HepG2 (cell line): ENCODE measurements at regions not wholly inside any gene's neighbourhood (a gene's known extent, or its start where the extent isn't known, plus 50 kb on each side); places are given as distances from the start of the nearest gene placed in this dataset.

Experiments used
- ATAC-seq: fragments of 200-7000 bp; cut with Tn5 transposase; 3 replicates; pipeline ENCODE4 v1.9.1; 2020; ENCODE audit warnings: mild to moderate bottlenecking, moderate library complexity
- BruUV-seq: library from RNA; stranded (reverse); fragments of 400-500 nt; replicated peaks from 2 replicates; lab custom pipeline; 2021; lab: Mats Ljungman, UMichigan
- CTCF ChIA-PET: fragments of 300-600 bp; formaldehyde crosslinking; extraction: SDS; loops from one replicate; lab custom pipeline; 2021; ENCODE audit warnings: low total read pairs, inconsistent platforms, low intra/inter-chr PET ratio; lab: Yijun Ruan, JAX
- POLR2A ChIA-PET: fragments of 350-600 bp; sonication (Branson Sonifier 250); formaldehyde crosslinking; loops from one replicate; lab custom pipeline; 2020; ENCODE audit warnings: antibody characterized with exemption, inconsistent platforms; lab: Yijun Ruan, JAX
- DNase-seq: peaks from one replicate; pipeline ENCODE4 v3.0.0-alpha.2; 2015; ENCODE audit warnings: low spot score
- FAIRE-seq: peaks from 3 replicates; lab custom pipeline; 2011; peaks lifted over from hg19 to GRCh38; lab: Jason Lieb, UNC
- H2AFZ ChIP-seq: one replicate; pipeline ENCODE4 v1.6.1; 2011; ENCODE audit warnings: low read length, inconsistent platforms
- H3K27ac ChIP-seq: fragments of 300-600 bp; 3 replicates; pipeline ENCODE4 v1.8.0; 2011; ENCODE audit warnings: mixed run types, mild to moderate bottlenecking, mixed read lengths, low read length, inconsistent platforms; ENCODE audit not compliant: insufficient read depth; ENCODE audit errors: extremely low read length
- H3K27me3 ChIP-seq, 2 experiments: fragments of 200-600 bp in 1 of 2; 2 replicates in 1 of 2; 3 replicates in 1 of 2; pipeline versions ENCODE4 v1.6.0 to v1.8.0; 2011; ENCODE audit warnings: low read length in 2 of 2, mild to moderate bottlenecking in 2 of 2, moderate library complexity in 2 of 2, inconsistent platforms in 1 of 2; ENCODE audit not compliant: insufficient read depth in 2 of 2, control insufficient read depth in 1 of 2
- H3K36me3 ChIP-seq, 2 experiments: fragments of 200-600 bp in 1 of 2; replicated peaks in 1 of 2; 2 replicates in 1 of 2; 3 replicates in 1 of 2; pipeline versions ENCODE4 v1.5.1 to v1.8.0; 2011; ENCODE audit warnings: low read length in 2 of 2, inconsistent platforms in 1 of 2; ENCODE audit not compliant: insufficient read depth in 2 of 2, control insufficient read depth in 1 of 2
- H3K4me1 ChIP-seq: 2 replicates; pipeline ENCODE4 v1.5.1; 2012; ENCODE audit warnings: low read length, inconsistent platforms; ENCODE audit not compliant: insufficient read depth
- H3K4me2 ChIP-seq: 2 replicates; pipeline ENCODE4 v1.6.0; 2011; ENCODE audit warnings: low read depth, low read length, inconsistent platforms
- H3K4me3 ChIP-seq, 3 experiments: fragments of 200-600 bp in 1 of 3; sonication (generic), shearing (Covaris generic) in 1 of 3; replicated peaks in 1 of 3; 2 replicates each; pipeline ENCODE4 v1.5.1; 2011 to 2016; ENCODE audit warnings: low read length in 3 of 3, inconsistent platforms in 2 of 3, low read depth in 2 of 3, mild to moderate bottlenecking in 2 of 3, control low read depth in 1 of 3, mixed read lengths in 1 of 3; ENCODE audit not compliant: insufficient read depth in 1 of 3
- H3K79me2 ChIP-seq: one replicate; pipeline ENCODE4 v1.6.1; 2011; ENCODE audit warnings: low read length, inconsistent platforms; ENCODE audit not compliant: insufficient read depth
- H3K9ac ChIP-seq: 2 replicates; pipeline ENCODE4 v1.6.0; 2011; ENCODE audit warnings: mild to moderate bottlenecking, low read depth, low read length, inconsistent platforms; ENCODE audit not compliant: insufficient read depth
- H3K9me3 ChIP-seq: 2 replicates; pipeline ENCODE4 v1.5.1; 2012; ENCODE audit warnings: mild to moderate bottlenecking, low read length
- H4K20me1 ChIP-seq: 2 replicates; pipeline ENCODE4 v1.6.0; 2011; ENCODE audit warnings: inconsistent platforms, mild to moderate bottlenecking, low read length, moderate library complexity; ENCODE audit not compliant: insufficient read depth
- ATF4 ChIP-seq, 2 experiments: fragments of 450-650 bp in 1 of 2; sonication (generic) in 1 of 2; formaldehyde crosslinking; IDR thresholded peaks; 2 replicates each; pipeline versions ENCODE4 v1.5.0 to v1.8.0; 2020 to 2022; ENCODE audit warnings: mild to moderate bottlenecking in 1 of 2, missing genetic modification reagents in 1 of 2
- ELF1 ChIP-seq: sonication (generic); formaldehyde crosslinking; IDR thresholded peaks from 2 replicates; pipeline ENCODE4 v1.4.0; 2020; ENCODE audit warnings: missing genetic modification reagents
- ELF3 ChIP-seq: IDR thresholded peaks from 2 replicates; pipeline ENCODE4 v1.6.1; 2016; ENCODE audit warnings: missing genetic modification reagents, missing compliant biosample characterization
- KMT2A ChIP-seq: sonication (generic); formaldehyde crosslinking; IDR thresholded peaks from 2 replicates; pipeline ENCODE4 v1.4.0; 2020; ENCODE audit warnings: missing genetic modification reagents
- LCORL ChIP-seq, 2 experiments: fragments of 450-650 bp in 1 of 2; sonication (generic) in 1 of 2; formaldehyde crosslinking in 1 of 2; IDR thresholded peaks; 2 replicates each; pipeline versions ENCODE4 v1.5.0 to v1.6.1; 2017 to 2020; ENCODE audit warnings: antibody characterized with exemption in 1 of 2, missing genetic modification reagents in 1 of 2
- NFE2L1 ChIP-seq: sonication (generic); formaldehyde crosslinking; IDR thresholded peaks from 2 replicates; pipeline ENCODE4 v1.4.0; 2020; ENCODE audit warnings: missing genetic modification reagents, mild to moderate bottlenecking, borderline replicate concordance
- PRPF4 ChIP-seq: fragments of 200-400 bp; formaldehyde crosslinking; IDR thresholded peaks from 2 replicates; pipeline ENCODE4 v1.6.1; 2016; ENCODE audit warnings: low read length, low read depth; ENCODE audit not compliant: poor library complexity, severe bottlenecking
- SCMH1 ChIP-seq: sonication (generic); formaldehyde crosslinking; IDR thresholded peaks from 2 replicates; pipeline ENCODE4 v1.9.0; 2021; ENCODE audit warnings: missing genetic modification reagents, mild to moderate bottlenecking, borderline replicate concordance
- STAT6 ChIP-seq: sonication (generic); formaldehyde crosslinking; IDR thresholded peaks from 2 replicates; pipeline ENCODE4 v1.4.0; 2020; ENCODE audit warnings: missing genetic modification reagents, mild to moderate bottlenecking, borderline replicate concordance
- ZNF292 ChIP-seq: sonication (generic); formaldehyde crosslinking; IDR thresholded peaks from 2 replicates; pipeline ENCODE4 v1.8.1; 2022; ENCODE audit warnings: mild to moderate bottlenecking, low read depth, missing genetic modification reagents, borderline replicate concordance
- ZNF329 ChIP-seq: sonication (generic); formaldehyde crosslinking; IDR thresholded peaks from 2 replicates; pipeline ENCODE4 v1.9.0; 2021; ENCODE audit warnings: low read depth, mild to moderate bottlenecking, missing genetic modification reagents
- ZNF557 ChIP-seq: sonication (generic); formaldehyde crosslinking; IDR thresholded peaks from 2 replicates; pipeline ENCODE4 v1.4.0; 2020; ENCODE audit warnings: missing genetic modification reagents
- ZNF577 ChIP-seq: sonication (generic); formaldehyde crosslinking; IDR thresholded peaks from 2 replicates; pipeline ENCODE4 v1.4.0; 2020; ENCODE audit warnings: mild to moderate bottlenecking, low read depth, missing genetic modification reagents, borderline replicate concordance
- ZNF782 ChIP-seq: sonication (generic); formaldehyde crosslinking; IDR thresholded peaks from 2 replicates; pipeline ENCODE4 v1.4.0; 2020; ENCODE audit warnings: missing genetic modification reagents, mild to moderate bottlenecking, borderline replicate concordance
- ZNF891 ChIP-seq: sonication (generic); formaldehyde crosslinking; IDR thresholded peaks from 2 replicates; pipeline ENCODE4 v1.5.0; 2020; ENCODE audit warnings: mild to moderate bottlenecking, missing genetic modification reagents
- WGBS: methylation state at CpG from one replicate; pipeline ENCODE4 v1.1.6; 2017; ENCODE audit warnings: low lambda C conversion rate; 5-methylcytosine and 5-hydroxymethylcytosine counted together
- in situ Hi-C: cut with HindIII; loops from 2 replicates; pipeline ENCODE4 v1.10.0; 2017; ENCODE audit warnings: low pct_unique_long_range_greater_than_20kb; ENCODE audit not compliant: extremely low pct_ligation_motif_present
- intact Hi-C: fragments of 100-400 bp; cut with micrococcal nuclease; formaldehyde crosslinking; loops from one replicate; pipeline ENCODE4 v1.10.0; 2022; ENCODE audit not compliant: unreplicated experiment

DNA sequence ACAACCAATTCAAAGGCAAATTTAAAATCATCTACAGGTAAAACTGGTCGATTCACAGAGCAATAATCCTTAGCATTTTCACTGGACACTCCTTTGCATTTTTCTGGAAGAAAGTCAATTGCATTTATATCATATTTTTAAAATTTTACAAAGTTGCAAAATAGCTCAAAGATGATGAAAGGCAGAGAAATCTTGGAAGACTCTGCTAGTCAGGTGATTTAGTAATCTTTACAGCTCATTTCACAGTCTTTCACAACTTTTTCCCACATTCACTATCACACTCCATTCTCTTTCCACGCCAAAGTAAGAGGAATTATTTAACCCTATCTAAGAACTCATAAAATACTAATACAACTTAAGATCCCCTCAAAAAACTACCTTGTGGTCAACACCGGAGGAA is 1063.8 kb downstream of the EFNB2 start:
- peaks cover 40% of the 10 kb centered on the region for H3K9me3 ChIP-seq
- ATAC-seq (no peak), FAIRE-seq (no peak), DNase-seq (no peak)
- no peaks in the 10 kb centered on the region for H3K36me3 ChIP-seq
- H3K27ac ChIP-seq, result no peak overlapping the region
- in situ Hi-C loops, result no loop called here
- POLR2A ChIA-PET, result no interaction called here
- CTCF ChIA-PET, result no interaction called here
- 4% methylated on average over 3 of the region's 3 CpGs for WGBS
- no peaks in the 10 kb centered on the region for H3K4me1 ChIP-seq
- H3K9ac ChIP-seq, result no peak overlapping the region
- H4K20me1 ChIP-seq, result no peaks in the 10 kb centered on the region
- no peak overlapping the region for H3K4me2 ChIP-seq
- H2AFZ ChIP-seq, result no peak overlapping the region
- TF ChIP-seq ELF1 (no peak), ZNF782 (no peak), LCORL (IDR thresholded peaks at IDR 0.05) (no peak), LCORL (CRISPR knock-in tag; IDR thresholded peaks at IDR 0.05) (no peak), PRPF4 (no peak), ZNF292 (CRISPR knock-in tag) (no peak), STAT6 (CRISPR knock-in tag) (no peak)
- H3K4me3 ChIP-seq, result no peak overlapping the region
- no TSS peak for BruUV-seq
- H3K79me2 ChIP-seq, result no peaks in the 10 kb centered on the region
- intact Hi-C loops, result no loop called here
- H3K27me3 ChIP-seq, result no peaks in the 10 kb centered on the region

GRCh38 chr13:105466376-105466775 is 1069.1 kb downstream of the EFNB2 start:
- BruUV-seq, result no TSS peak
- CTCF ChIA-PET, result no interaction called here
- in situ Hi-C loops (no loop called here), intact Hi-C loops (no loop called here)
- Histone ChIP-seq H3K9ac (no peak overlapping the region), H3K4me3 (no peak overlapping the region), H3K79me2 (no peaks in the 10 kb centered on the region), H3K27me3 (no peaks in the 10 kb centered on the region), H2AFZ (no peak overlapping the region), H3K4me2 (no peak overlapping the region), H3K9me3 (peaks cover 40% of the 10 kb centered on the region), H3K36me3 (no peaks in the 10 kb centered on the region), H3K27ac (no peak overlapping the region), H3K4me1 (no peaks in the 10 kb centered on the region), H4K20me1 (no peaks in the 10 kb centered on the region)
- FAIRE-seq (no peak), DNase-seq (no peak), ATAC-seq (no peak)
- WGBS, result 0% methylated on average over 1 of the region's 1 CpG
- POLR2A ChIA-PET, result no interaction called here
- TF ChIP-seq ZNF557 (CRISPR knock-in tag) (no peak), NFE2L1 (CRISPR knock-in tag) (no peak), ZNF329 (CRISPR knock-in tag) (no peak), ATF4 (CRISPR knock-in tag; IDR thresholded peaks at IDR 0.05) (no peak), SCMH1 (CRISPR knock-in tag) (no peak), KMT2A (CRISPR knock-in tag) (no peak), ZNF891 (CRISPR knock-in tag) (no peak), ELF3 (CRISPR knock-in tag) (no peak), ZNF577 (no peak)
